ENCODE measurements at regions not wholly inside any gene's neighbourhood (a gene's known extent, or its start where the extent isn't known, plus 50 kb on each side); places are given as distances from the start of the nearest gene placed in this dataset.

- Histone ChIP-seq H3K27ac (no peak overlapping the region), H3K27me3 (no peaks in the 10 kb centered on the region), H3K9me3 (no peaks in the 10 kb centered on the region), H3K36me3 (no peaks in the 10 kb centered on the region), H3K4me3 (no peak overlapping the region), H3K4me1 (no peaks in the 10 kb centered on the region)
- no peak for TF ChIP-seq POLR2AphosphoS5 (IDR thresholded peaks at IDR 0.05)
- no peak for TF ChIP-seq POLR2A (IDR thresholded peaks at IDR 0.05)
- TF ChIP-seq CTCF (IDR thresholded peaks at IDR 0.05): no peak
- intact Hi-C loops (cut with DNase I; ENCODE audit: low total_unique reads): no loop called here
- DNase-seq (ENCODE audit: low spot score in 2 of 2): no peak
Observed at GRCh38 chr10:81026591-81026990, 488.9 kb downstream of the SH2D4B start.

GRCh38 chr10:81027223-81027622 is 489.5 kb downstream of the SH2D4B start:
- TF ChIP-seq POLR2AphosphoS5 (IDR thresholded peaks at IDR 0.05): no peak
- no peak for TF ChIP-seq CTCF (IDR thresholded peaks at IDR 0.05)
- TF ChIP-seq POLR2A (IDR thresholded peaks at IDR 0.05): no peak
- Histone ChIP-seq H3K36me3 (no peaks in the 10 kb centered on the region), H3K27me3 (no peaks in the 10 kb centered on the region), H3K27ac (no peak overlapping the region), H3K9me3 (no peaks in the 10 kb centered on the region), H3K4me3 (no peak overlapping the region), H3K4me1 (no peaks in the 10 kb centered on the region)
- intact Hi-C loops (cut with DNase I; ENCODE audit: low total_unique reads): no loop called here
- no peak for DNase-seq (ENCODE audit: low spot score in 2 of 2)

- TF ChIP-seq CTCF (IDR thresholded peaks at IDR 0.05) (no peak), POLR2AphosphoS5 (IDR thresholded peaks at IDR 0.05) (no peak), POLR2A (IDR thresholded peaks at IDR 0.05) (no peak)
- intact Hi-C loops (cut with DNase I; ENCODE audit: low total_unique reads): no loop called here
- Histone ChIP-seq H3K4me3 (no peak overlapping the region), H3K36me3 (no peaks in the 10 kb centered on the region), H3K27ac (no peak overlapping the region), H3K4me1 (no peaks in the 10 kb centered on the region), H3K9me3 (no peaks in the 10 kb centered on the region), H3K27me3 (no peaks in the 10 kb centered on the region)
- DNase-seq (ENCODE audit: low spot score in 2 of 2): no peak
Observed at GRCh38 chr10:81027706-81028105, 490.0 kb downstream of the SH2D4B start.

- Histone ChIP-seq H3K27me3 (no peaks in the 10 kb centered on the region), H3K9me3 (no peaks in the 10 kb centered on the region), H3K4me1 (no peaks in the 10 kb centered on the region), H3K36me3 (no peaks in the 10 kb centered on the region), H3K4me3 (no peak overlapping the region), H3K27ac (no peak overlapping the region)
- TF ChIP-seq CTCF (IDR thresholded peaks at IDR 0.05) (no peak), POLR2AphosphoS5 (IDR thresholded peaks at IDR 0.05) (no peak), POLR2A (IDR thresholded peaks at IDR 0.05) (no peak)
- no peak for DNase-seq (ENCODE audit: low spot score in 2 of 2)
- intact Hi-C loops (cut with DNase I; ENCODE audit: low total_unique reads): no loop called here
Observed at GRCh38 chr10:81031774-81032173, 494.1 kb downstream of the SH2D4B start.

GRCh38 chr10:81034383-81034782 is 496.7 kb downstream of the SH2D4B start:
- no peaks in the 10 kb centered on the region for H3K9me3 ChIP-seq
- intact Hi-C loops (cut with DNase I; ENCODE audit: low total_unique reads): no loop called here
- no peak for TF ChIP-seq CTCF (IDR thresholded peaks at IDR 0.05)
- no peak for TF ChIP-seq POLR2AphosphoS5 (IDR thresholded peaks at IDR 0.05)
- TF ChIP-seq POLR2A (IDR thresholded peaks at IDR 0.05): no peak
- no peak for DNase-seq (ENCODE audit: low spot score in 2 of 2)
- no peaks in the 10 kb centered on the region for H3K4me1 ChIP-seq
- H3K36me3 ChIP-seq: no peaks in the 10 kb centered on the region
- H3K4me3 ChIP-seq: no peak overlapping the region
- H3K27ac ChIP-seq: no peak overlapping the region
- no peaks in the 10 kb centered on the region for H3K27me3 ChIP-seq

Measured in breast epithelium (tissue), 4 donors.